ENCODE measurements at regions not wholly inside any gene's neighbourhood (a gene's known extent, or its start where the extent isn't known, plus 50 kb on each side); places are given as distances from the start of the nearest gene placed in this dataset.

DNA sequence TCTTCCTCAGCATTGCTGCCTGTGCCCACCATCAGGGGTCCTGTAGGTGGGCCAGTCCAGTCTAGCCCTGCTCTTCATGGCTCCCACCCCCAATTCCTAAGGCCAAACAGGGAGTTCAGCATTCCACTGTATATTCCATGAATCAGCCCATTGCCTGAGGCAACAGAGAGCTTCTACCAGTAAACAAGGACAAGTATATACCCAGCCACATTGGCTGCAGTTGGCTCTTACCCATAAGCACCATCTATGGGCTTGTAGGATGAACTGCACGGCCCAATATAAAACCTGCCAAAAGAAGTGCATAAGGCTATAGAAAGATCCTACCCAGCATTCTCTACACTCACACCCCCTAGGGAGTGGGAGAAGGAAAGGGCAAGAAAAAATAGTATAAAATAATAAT is 95.1 kb upstream of the SALL3 start:
- H3K27me3 ChIP-seq = no peaks in the 10 kb centered on the region
- TF ChIP-seq, protein P1, sequence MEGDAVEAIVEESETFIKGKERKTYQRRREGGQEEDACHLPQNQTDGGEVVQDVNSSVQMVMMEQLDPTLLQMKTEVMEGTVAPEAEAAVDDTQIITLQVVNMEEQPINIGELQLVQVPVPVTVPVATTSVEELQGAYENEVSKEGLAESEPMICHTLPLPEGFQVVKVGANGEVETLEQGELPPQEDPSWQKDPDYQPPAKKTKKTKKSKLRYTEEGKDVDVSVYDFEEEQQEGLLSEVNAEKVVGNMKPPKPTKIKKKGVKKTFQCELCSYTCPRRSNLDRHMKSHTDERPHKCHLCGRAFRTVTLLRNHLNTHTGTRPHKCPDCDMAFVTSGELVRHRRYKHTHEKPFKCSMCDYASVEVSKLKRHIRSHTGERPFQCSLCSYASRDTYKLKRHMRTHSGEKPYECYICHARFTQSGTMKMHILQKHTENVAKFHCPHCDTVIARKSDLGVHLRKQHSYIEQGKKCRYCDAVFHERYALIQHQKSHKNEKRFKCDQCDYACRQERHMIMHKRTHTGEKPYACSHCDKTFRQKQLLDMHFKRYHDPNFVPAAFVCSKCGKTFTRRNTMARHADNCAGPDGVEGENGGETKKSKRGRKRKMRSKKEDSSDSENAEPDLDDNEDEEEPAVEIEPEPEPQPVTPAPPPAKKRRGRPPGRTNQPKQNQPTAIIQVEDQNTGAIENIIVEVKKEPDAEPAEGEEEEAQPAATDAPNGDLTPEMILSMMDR (IDR thresholded peaks at IDR 0.05) = no peak
- TF ChIP-seq POLR2A (IDR thresholded peaks at IDR 0.05) = no peak
- H3K36me3 ChIP-seq = no peaks in the 10 kb centered on the region
- DNase-seq = no peak
- H3K4me3 ChIP-seq = no peak overlapping the region
- peaks cover 0 to 12% (median 2%) of the 10 kb centered on the region in 4 donors for H3K9me3 ChIP-seq
- H3K27ac ChIP-seq = no peak overlapping the region
- H3K4me1 ChIP-seq = no peaks in the 10 kb centered on the region

GRCh38 chr18:78889250-78889649 is 90.4 kb upstream of the SALL3 start:
- peaks cover 0 to 13% (median 2%) of the 10 kb centered on the region in 4 donors for H3K9me3 ChIP-seq
- no peaks in the 10 kb centered on the region for H3K36me3 ChIP-seq
- no peaks in the 10 kb centered on the region for H3K27me3 ChIP-seq
- H3K27ac ChIP-seq = no peak overlapping the region
- H3K4me1 ChIP-seq = no peaks in the 10 kb centered on the region
- DNase-seq = no peak
- no peak for TF ChIP-seq POLR2A (IDR thresholded peaks at IDR 0.05)
- TF ChIP-seq, protein P1 (IDR thresholded peaks at IDR 0.05) = no peak
- H3K4me3 ChIP-seq = no peak overlapping the region

DNA sequence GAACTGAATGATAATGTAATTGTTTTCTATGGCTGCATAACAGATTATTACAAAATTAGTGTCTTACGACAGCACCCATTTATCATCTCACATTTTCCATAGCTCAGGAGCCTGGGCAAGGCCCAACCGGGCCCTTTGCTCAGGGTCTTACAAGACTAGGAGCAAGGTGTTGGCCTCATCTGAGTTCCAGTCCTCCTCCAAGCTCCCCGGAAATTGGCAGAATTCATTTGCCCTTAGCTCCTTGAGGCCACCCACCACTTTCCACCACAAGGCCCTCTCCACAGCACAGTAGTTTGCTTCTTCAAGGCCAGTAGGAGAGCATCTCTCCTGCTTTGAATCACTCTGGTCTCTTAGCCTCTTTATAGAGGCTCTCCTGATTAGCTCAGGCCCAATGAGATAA is 89.2 kb upstream of the SALL3 start:
- peaks cover 0 to 13% (median 1%) of the 10 kb centered on the region in 4 donors for H3K9me3 ChIP-seq
- H3K27me3 ChIP-seq = no peaks in the 10 kb centered on the region
- TF ChIP-seq, protein P1 (IDR thresholded peaks at IDR 0.05) = no peak
- TF ChIP-seq POLR2A (IDR thresholded peaks at IDR 0.05) = no peak
- H3K4me3 ChIP-seq = no peak overlapping the region
- no peak overlapping the region for H3K27ac ChIP-seq
- H3K36me3 ChIP-seq = no peaks in the 10 kb centered on the region
- no peak for DNase-seq
- no peaks in the 10 kb centered on the region for H3K4me1 ChIP-seq

GRCh38 chr18:78891185-78891762 is 88.3 kb upstream of the SALL3 start:
- peaks cover 0 to 13% (median 1%) of the 10 kb centered on the region in 4 donors for H3K9me3 ChIP-seq
- H3K4me1 ChIP-seq = no peaks in the 10 kb centered on the region
- no peak overlapping the region for H3K27ac ChIP-seq
- H3K4me3 ChIP-seq = no peak overlapping the region
- no peaks in the 10 kb centered on the region for H3K27me3 ChIP-seq
- TF ChIP-seq, protein P1 (IDR thresholded peaks at IDR 0.05) = no peak
- no peak for TF ChIP-seq POLR2A (IDR thresholded peaks at IDR 0.05)
- DNase-seq = no peak
- H3K36me3 ChIP-seq = no peaks in the 10 kb centered on the region

GRCh38 chr18:78892177-78892576 is 87.4 kb upstream of the SALL3 start:
- H3K27ac ChIP-seq = no peak overlapping the region
- H3K4me3 ChIP-seq = no peak overlapping the region
- DNase-seq = no peak
- TF ChIP-seq, protein P1 (IDR thresholded peaks at IDR 0.05) = no peak
- TF ChIP-seq POLR2A (IDR thresholded peaks at IDR 0.05) = no peak
- peaks cover 0 to 11% (median 1%) of the 10 kb centered on the region in 4 donors for H3K9me3 ChIP-seq
- H3K4me1 ChIP-seq = no peaks in the 10 kb centered on the region
- H3K36me3 ChIP-seq = no peaks in the 10 kb centered on the region
- H3K27me3 ChIP-seq = no peaks in the 10 kb centered on the region

DNA sequence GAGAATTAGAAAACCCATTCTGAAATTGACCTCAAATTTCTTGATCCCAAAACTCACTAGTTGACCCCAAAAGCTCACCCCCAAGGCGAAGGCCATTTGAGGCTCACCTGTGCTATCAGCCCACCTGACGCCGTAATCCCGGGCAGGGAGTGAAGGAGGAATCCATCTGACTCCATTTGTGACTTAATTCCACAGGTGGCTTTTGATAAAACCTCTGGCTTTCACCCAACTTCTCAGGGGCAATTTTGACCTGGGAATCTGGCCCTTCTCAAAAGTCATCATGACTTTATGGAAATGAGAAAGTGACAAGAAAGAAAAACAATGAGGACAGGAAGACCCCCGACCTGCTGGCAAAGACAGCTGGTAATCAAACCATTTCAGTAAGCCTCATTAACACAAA is 86.9 kb upstream of the SALL3 start:
- peaks cover 0 to 11% (median 1%) of the 10 kb centered on the region in 4 donors for H3K9me3 ChIP-seq

More for the DNA sequence above, 86.9 kb upstream of the SALL3 start:
- no peak for DNase-seq
- Histone ChIP-seq H3K36me3 (no peaks in the 10 kb centered on the region), H3K4me1 (no peaks in the 10 kb centered on the region), H3K4me3 (no peak overlapping the region), H3K27ac (no peak overlapping the region), H3K27me3 (no peaks in the 10 kb centered on the region)
- TF ChIP-seq, protein P1 (IDR thresholded peaks at IDR 0.05) = no peak
- no peak for TF ChIP-seq POLR2A (IDR thresholded peaks at IDR 0.05)
